ENCODE measurements at regions not wholly inside any gene's neighbourhood (a gene's known extent, or its start where the extent isn't known, plus 50 kb on each side); places are given as distances from the start of the nearest gene placed in this dataset.
A peak's percentile ranks its signal among the peaks of the same experiment; 100 is the strongest.
"Not testable (repeated sequence)": the region's sequence is repeated elsewhere in the genome, so short reads cannot be mapped to it uniquely, and the experiment has no call there.

- H3K36me3 Mint-ChIP-seq; DNase-seq; H3K4me3 Mint-ChIP-seq; H3K9me3 Mint-ChIP-seq; H3K4me1 Mint-ChIP-seq; ATAC-seq (replicated peaks); H3K27ac Mint-ChIP-seq: not testable (repeated sequence)
- H3K27me3 Mint-ChIP-seq = peaks cover 5 to 12% of the 10 kb centered on the region in 2 donors
These were observed 537.9 kb upstream of the DEFB115 start for GRCh38 chr20:30719415-30720199.

- H3K36me3 Mint-ChIP-seq; ATAC-seq (replicated peaks); H3K4me1 Mint-ChIP-seq; H3K9me3 Mint-ChIP-seq; H3K27ac Mint-ChIP-seq; DNase-seq: not testable (repeated sequence)
- Mint-ChIP-seq H3K4me3 (peak overlapping the region; percentile 77 to 89), H3K27me3 (peaks cover 5 to 16% of the 10 kb centered on the region in 2 donors)
These were observed 534.0 kb upstream of the DEFB115 start for GRCh38 chr20:30723511-30723910.

- not testable (repeated sequence) for H3K9me3 Mint-ChIP-seq; H3K27ac Mint-ChIP-seq; H3K4me1 Mint-ChIP-seq; DNase-seq; H3K36me3 Mint-ChIP-seq; ATAC-seq (replicated peaks)
- Mint-ChIP-seq H3K4me3 (peak overlapping the region; percentile 77 to 89), H3K27me3 (peaks cover 5 to 16% of the 10 kb centered on the region in 2 donors)
These were observed 533.4 kb upstream of the DEFB115 start for GRCh38 chr20:30723934-30724687.

- not testable (repeated sequence) for ATAC-seq (replicated peaks); H3K4me3 Mint-ChIP-seq; H3K27ac Mint-ChIP-seq; H3K9me3 Mint-ChIP-seq; DNase-seq; H3K36me3 Mint-ChIP-seq; H3K4me1 Mint-ChIP-seq
- H3K27me3 Mint-ChIP-seq = peaks cover 5 to 16% of the 10 kb centered on the region in 2 donors
These were observed 532.8 kb upstream of the DEFB115 start for GRCh38 chr20:30724688-30725074.

- not testable (repeated sequence) for H3K4me1 Mint-ChIP-seq; H3K4me3 Mint-ChIP-seq; H3K36me3 Mint-ChIP-seq; H3K9me3 Mint-ChIP-seq; ATAC-seq (replicated peaks); DNase-seq; H3K27ac Mint-ChIP-seq
- peaks cover 5 to 16% of the 10 kb centered on the region in 2 donors for H3K27me3 Mint-ChIP-seq
These were observed 532.3 kb upstream of the DEFB115 start for GRCh38 chr20:30725188-30725587.

- H3K4me1 Mint-ChIP-seq; H3K4me3 Mint-ChIP-seq; H3K27ac Mint-ChIP-seq; ATAC-seq (replicated peaks); DNase-seq; H3K9me3 Mint-ChIP-seq; H3K36me3 Mint-ChIP-seq: not testable (repeated sequence)
- peaks cover 5 to 16% of the 10 kb centered on the region in 2 donors for H3K27me3 Mint-ChIP-seq
These were observed 529.1 kb upstream of the DEFB115 start for GRCh38 chr20:30728271-30728885.

Measured in stimulated activated naive B cell treated with anti-CD40 and anti-IgM and Interleukin-4, amounts not matched to agents 10 μg/mL and 1 μg/mL and 100 μg/mL, for 72 hours (primary cell).